ENCODE measurements at regions not wholly inside any gene's neighbourhood (a gene's known extent, or its start where the extent isn't known, plus 50 kb on each side); places are given as distances from the start of the nearest gene placed in this dataset.

DNA sequence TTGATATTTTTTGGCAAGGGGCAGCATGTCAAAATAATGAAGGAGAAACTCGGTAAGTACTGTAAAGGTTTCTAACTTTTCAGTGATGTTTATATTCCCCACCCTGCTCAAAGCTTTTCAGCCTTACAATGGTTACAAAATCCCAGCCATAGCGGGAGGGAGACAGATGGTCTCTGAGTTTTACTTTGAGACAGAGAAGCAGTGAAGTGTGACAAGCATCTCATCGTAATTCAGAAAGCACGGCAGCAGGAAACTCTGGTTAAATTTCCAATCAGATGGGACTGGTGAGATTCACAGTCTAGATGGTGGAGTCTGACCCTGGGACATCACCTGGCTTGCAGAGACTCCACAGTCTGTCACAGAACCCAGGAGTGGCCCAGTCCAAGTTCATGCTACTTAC is 448.0 kb upstream of the AMELY start:
- TF ChIP-seq CTCF (IDR thresholded peaks at IDR 0.05) (no peak), POLR2A (IDR thresholded peaks at IDR 0.05) (no peak)
